CD8-positive, alpha-beta memory T cell (primary cell): ENCODE measurements at regions not wholly inside any gene's neighbourhood (a gene's known extent, or its start where the extent isn't known, plus 50 kb on each side); places are given as distances from the start of the nearest gene placed in this dataset.
"Not testable (repeated sequence)": the region's sequence is repeated elsewhere in the genome, so short reads cannot be mapped to it uniquely, and the experiment has no call there.

ENCODE experiments used
- CTCF ChIA-PET: fragments of 350-600 bp; sonication (Branson Sonifier 250); formaldehyde crosslinking; loops from one replicate; lab custom pipeline; 2021; ENCODE audit warnings: antibody characterized with exemption; lab: Charles Lee
- POLR2A ChIA-PET: fragments of 350-600 bp; sonication (Branson Sonifier 250); formaldehyde crosslinking; loops from one replicate; lab custom pipeline; 2021; ENCODE audit warnings: antibody characterized with exemption; lab: Charles Lee
- DNase-seq, 5 donors: peaks; one replicate each; pipeline versions ENCODE4 v3.0.0 to v3.0.0-alpha.2; 2020 to 2022; ENCODE audit warnings: mixed read lengths in 1 of 5
- H3K27ac ChIP-seq: one replicate; pipeline ENCODE4 v1.7.0; 2013; ENCODE audit warnings: low read depth, mild to moderate bottlenecking, low read length, moderate library complexity
- H3K27me3 ChIP-seq: 2 replicates; pipeline ENCODE4 v1.7.0; 2013; ENCODE audit warnings: low read length, mild to moderate bottlenecking; ENCODE audit not compliant: insufficient read depth, poor library complexity, severe bottlenecking
- H3K36me3 ChIP-seq: 2 replicates; pipeline ENCODE4 v1.7.0; 2013; ENCODE audit warnings: mild to moderate bottlenecking, low read length, moderate library complexity; ENCODE audit not compliant: insufficient read depth
- H3K4me1 ChIP-seq: 2 replicates; pipeline ENCODE4 v1.7.0; 2013; ENCODE audit warnings: mild to moderate bottlenecking, low read length, moderate library complexity; ENCODE audit not compliant: insufficient read depth
- H3K4me3 ChIP-seq: 2 replicates; pipeline ENCODE4 v1.7.0; 2013; ENCODE audit warnings: mild to moderate bottlenecking, low read length
- H3K9me3 ChIP-seq: 2 replicates; pipeline ENCODE4 v1.7.0; 2013; ENCODE audit warnings: mild to moderate bottlenecking, low read length
- H3K27ac Mint-ChIP-seq, 8 donors: one replicate each; pipeline ENCODE4 v1.8.0; 2020 to 2021; ENCODE audit warnings: mixed read lengths in 8 of 8, mild to moderate bottlenecking in 6 of 8, inconsistent platforms in 3 of 8, moderate library complexity in 3 of 8
- H3K27me3 Mint-ChIP-seq, 2 donors: one replicate each; pipeline ENCODE4 v1.8.0; 2020 to 2021; ENCODE audit warnings: mixed read lengths in 2 of 2, mild to moderate bottlenecking in 1 of 2, moderate library complexity in 1 of 2
- H3K36me3 Mint-ChIP-seq, 3 donors: one replicate each; pipeline ENCODE4 v1.8.0; 2020 to 2021; ENCODE audit warnings: mixed read lengths in 3 of 3, inconsistent platforms in 1 of 3, mild to moderate bottlenecking in 1 of 3
- H3K4me1 Mint-ChIP-seq, 3 donors: one replicate each; pipeline ENCODE4 v1.8.0; 2020 to 2021; ENCODE audit warnings: mixed read lengths in 3 of 3, inconsistent platforms in 1 of 3, mild to moderate bottlenecking in 1 of 3
- H3K4me3 Mint-ChIP-seq, 7 donors: one replicate each; pipeline ENCODE4 v1.8.0; 2020 to 2021; ENCODE audit warnings: mixed read lengths in 7 of 7, mild to moderate bottlenecking in 6 of 7, moderate library complexity in 4 of 7, inconsistent platforms in 2 of 7
- H3K9me3 Mint-ChIP-seq, 5 donors: one replicate each; pipeline ENCODE4 v1.8.0; 2020 to 2022; ENCODE audit warnings: mixed read lengths in 5 of 5, mild to moderate bottlenecking in 3 of 5, moderate library complexity in 2 of 5, inconsistent platforms in 1 of 5

GRCh38 chr12:131628766-131629448 lies 82.0 kb upstream of the SFSWAP start:
- Mint-ChIP-seq H3K36me3 (no peaks in the 10 kb centered on the region), H3K4me3 (peak overlapping the region in 2 of 7 donors; percentile 31 to 76), H3K4me1 (peaks cover 16 to 32% (median 30%) of the 10 kb centered on the region in 3 donors), H3K27me3 (peaks cover 0 to 7% of the 10 kb centered on the region in 2 donors), H3K9me3 (peaks cover 7 to 14% (median 9%) of the 10 kb centered on the region in 5 donors), H3K27ac (peak overlapping the region in 2 of 8 donors; percentile 17 to 90)
- Histone ChIP-seq H3K36me3 (no peaks in the 10 kb centered on the region), H3K27ac (no peak overlapping the region), H3K9me3 (peaks cover 3% of the 10 kb centered on the region), H3K4me3 (no peak overlapping the region), H3K27me3 (no peaks in the 10 kb centered on the region), H3K4me1 (peaks cover 8% of the 10 kb centered on the region)
- ChIA-PET CTCF (no interaction called here), POLR2A (no interaction called here)
- no peak for DNase-seq

DNA sequence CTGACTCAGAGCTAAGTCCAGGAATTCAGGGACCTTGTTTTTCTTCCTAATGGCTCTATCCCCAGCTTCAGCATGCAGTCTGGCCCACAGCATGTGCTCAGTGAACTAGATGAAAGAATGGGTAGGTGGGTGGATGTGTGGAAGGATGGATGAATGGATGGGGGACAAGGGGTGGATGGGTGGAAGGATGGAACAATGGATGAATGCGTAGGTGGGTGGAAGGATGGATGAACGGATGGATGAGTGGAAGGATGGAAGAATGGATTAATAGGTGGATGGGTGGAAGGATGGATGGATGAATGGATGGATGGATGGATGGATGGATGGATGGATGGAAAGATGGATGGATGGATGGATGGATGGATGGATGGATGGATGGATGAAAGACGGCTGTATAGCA lies 79.7 kb upstream of the SFSWAP start:
- no peaks in the 10 kb centered on the region for H3K36me3 ChIP-seq
- DNase-seq = no peak
- Mint-ChIP-seq H3K27ac (peak overlapping the region in 1 of 8 donors; percentile 85), H3K36me3 (no peaks in the 10 kb centered on the region), H3K4me3 (no peak overlapping the region), H3K27me3 (peaks cover 10 to 18% of the 10 kb centered on the region in 2 donors), H3K9me3 (peaks cover 4 to 9% (median 5%) of the 10 kb centered on the region in 5 donors), H3K4me1 (peaks cover 11 to 23% (median 19%) of the 10 kb centered on the region in 3 donors)
- peaks cover 3% of the 10 kb centered on the region for H3K9me3 ChIP-seq
- no peaks in the 10 kb centered on the region for H3K27me3 ChIP-seq
- no peaks in the 10 kb centered on the region for H3K4me1 ChIP-seq
- H3K27ac ChIP-seq = no peak overlapping the region
- no peak overlapping the region for H3K4me3 ChIP-seq
- ChIA-PET CTCF (no interaction called here), POLR2A (no interaction called here)

DNA sequence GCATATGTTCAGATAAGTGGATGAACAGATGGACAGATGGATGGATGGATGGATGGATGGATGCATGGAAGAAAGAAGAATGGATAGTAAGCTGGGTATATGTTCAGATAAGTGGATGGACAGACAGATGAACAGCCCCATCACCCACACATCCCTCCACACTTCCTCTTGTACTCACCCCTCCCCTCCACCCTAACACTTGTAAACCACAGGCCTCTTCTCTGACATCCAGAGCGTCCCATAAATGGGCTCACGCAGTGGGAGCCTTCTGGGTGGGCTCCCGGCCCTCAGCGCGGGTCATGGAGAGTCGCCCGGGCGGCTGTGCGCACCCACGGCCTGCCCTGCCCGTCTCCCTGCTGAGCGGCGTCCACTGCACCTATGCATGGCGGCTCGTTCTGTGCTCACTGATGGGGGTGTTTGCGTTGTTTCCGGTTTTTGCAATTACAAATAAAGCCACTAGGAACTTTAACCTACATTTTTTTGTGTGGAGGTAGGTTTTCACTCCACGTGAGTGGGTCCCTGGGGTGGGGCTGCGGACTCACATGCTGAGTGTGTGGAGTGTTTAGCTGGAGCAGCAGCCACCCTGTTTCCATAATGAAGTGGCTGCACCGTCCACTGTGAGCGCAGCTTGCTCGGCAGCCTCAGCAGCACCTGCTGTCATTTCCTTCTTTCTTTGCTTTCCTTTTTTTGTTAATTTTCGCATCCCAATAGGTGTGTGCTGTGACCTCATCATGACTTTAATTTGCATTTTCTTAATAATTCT lies 78.8 kb upstream of the SFSWAP start:
- Mint-ChIP-seq H3K4me1 (peaks cover 9 to 21% (median 18%) of the 10 kb centered on the region in 3 donors), H3K27ac (peak overlapping the region in 1 of 8 donors; percentile 58), H3K4me3 (peak overlapping the region in 4 of 7 donors; percentile 9 to 82 (median 40)), H3K27me3 (peaks cover 11 to 21% of the 10 kb centered on the region in 2 donors)
- H3K36me3 Mint-ChIP-seq, H3K4me3 ChIP-seq, POLR2A ChIA-PET, CTCF ChIA-PET, H3K36me3 ChIP-seq, H3K9me3 Mint-ChIP-seq, H3K4me1 ChIP-seq, H3K27ac ChIP-seq, DNase-seq, H3K27me3 ChIP-seq, H3K9me3 ChIP-seq: not testable (repeated sequence)

DNA sequence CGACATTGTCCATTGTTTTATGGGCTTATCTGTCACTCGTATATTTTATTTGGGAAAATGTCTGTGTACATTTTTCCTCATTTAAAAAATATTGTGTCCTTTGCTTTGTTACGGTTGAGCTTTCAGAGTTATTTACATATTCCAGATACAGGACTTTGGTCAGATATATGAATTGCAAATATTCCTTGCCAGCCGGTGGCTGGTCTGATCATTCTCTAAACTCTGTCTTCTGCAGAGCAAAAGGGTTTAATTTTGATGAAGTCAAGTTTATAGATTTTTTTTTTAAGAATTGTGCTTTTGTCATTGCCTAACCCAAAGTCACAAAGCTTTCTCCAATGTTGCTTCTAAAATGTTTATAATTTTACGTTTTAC lies 78.3 kb upstream of the SFSWAP start:
- H3K27ac Mint-ChIP-seq = peak overlapping the region in 1 of 8 donors; percentile 58
- POLR2A ChIA-PET, H3K36me3 ChIP-seq, H3K4me3 ChIP-seq, H3K9me3 ChIP-seq, H3K27me3 ChIP-seq, H3K4me1 ChIP-seq, H3K36me3 Mint-ChIP-seq, CTCF ChIA-PET, DNase-seq, H3K9me3 Mint-ChIP-seq, H3K27ac ChIP-seq: not testable (repeated sequence)
- peaks cover 9 to 20% (median 17%) of the 10 kb centered on the region in 3 donors for H3K4me1 Mint-ChIP-seq
- H3K27me3 Mint-ChIP-seq = peaks cover 11 to 21% of the 10 kb centered on the region in 2 donors
- H3K4me3 Mint-ChIP-seq = peak overlapping the region in 1 of 7 donors; percentile 44

GRCh38 chr12:131633610-131634009 lies 77.3 kb upstream of the SFSWAP start:
- H3K4me1 Mint-ChIP-seq = peaks cover 5 to 15% (median 13%) of the 10 kb centered on the region in 3 donors
- H3K4me3 Mint-ChIP-seq = not testable (repeated sequence)

DNA sequence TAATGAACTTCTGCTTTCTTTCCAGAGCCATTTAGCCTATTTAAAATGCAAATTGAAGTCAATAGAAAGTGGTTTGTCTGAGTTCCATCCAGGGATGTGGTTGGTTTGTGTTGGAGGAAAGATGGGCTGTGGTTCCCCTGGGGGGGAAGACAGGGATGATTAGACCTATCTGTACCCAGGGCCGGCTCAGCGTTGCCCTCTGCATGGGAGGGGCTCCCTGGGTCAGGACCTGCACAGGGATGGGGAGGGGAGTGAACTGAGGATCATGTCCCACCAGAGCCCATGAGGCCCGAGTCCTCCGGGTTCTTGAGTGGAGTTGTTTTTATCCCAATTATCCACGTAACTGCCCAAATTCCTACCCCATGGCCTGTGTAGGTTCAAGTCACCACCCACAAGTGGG lies 76.9 kb upstream of the SFSWAP start:
- no peak for DNase-seq
- Histone ChIP-seq H3K27me3 (no peaks in the 10 kb centered on the region), H3K4me3 (no peak overlapping the region), H3K27ac (no peak overlapping the region), H3K36me3 (no peaks in the 10 kb centered on the region), H3K4me1 (no peaks in the 10 kb centered on the region), H3K9me3 (no peaks in the 10 kb centered on the region)
- ChIA-PET CTCF (no interaction called here), POLR2A (no interaction called here)
- no peak overlapping the region for H3K27ac Mint-ChIP-seq
- peaks cover 11 to 25% of the 10 kb centered on the region in 2 donors for H3K27me3 Mint-ChIP-seq
- peaks cover 5 to 15% (median 13%) of the 10 kb centered on the region in 3 donors for H3K4me1 Mint-ChIP-seq
- no peaks in the 10 kb centered on the region for H3K36me3 Mint-ChIP-seq
- H3K4me3 Mint-ChIP-seq = no peak overlapping the region
- peaks cover 0 to 3% (median 0%) of the 10 kb centered on the region in 5 donors for H3K9me3 Mint-ChIP-seq

More at GRCh38 chr12:131633610-131634009, 77.3 kb upstream of the SFSWAP start:
- H3K27ac ChIP-seq, H3K9me3 ChIP-seq, H3K27me3 ChIP-seq, H3K4me1 ChIP-seq, CTCF ChIA-PET, H3K9me3 Mint-ChIP-seq, H3K27ac Mint-ChIP-seq, H3K36me3 ChIP-seq, H3K4me3 ChIP-seq, POLR2A ChIA-PET, H3K36me3 Mint-ChIP-seq, DNase-seq: not testable (repeated sequence)
- H3K27me3 Mint-ChIP-seq = peaks cover 11 to 25% of the 10 kb centered on the region in 2 donors

DNA sequence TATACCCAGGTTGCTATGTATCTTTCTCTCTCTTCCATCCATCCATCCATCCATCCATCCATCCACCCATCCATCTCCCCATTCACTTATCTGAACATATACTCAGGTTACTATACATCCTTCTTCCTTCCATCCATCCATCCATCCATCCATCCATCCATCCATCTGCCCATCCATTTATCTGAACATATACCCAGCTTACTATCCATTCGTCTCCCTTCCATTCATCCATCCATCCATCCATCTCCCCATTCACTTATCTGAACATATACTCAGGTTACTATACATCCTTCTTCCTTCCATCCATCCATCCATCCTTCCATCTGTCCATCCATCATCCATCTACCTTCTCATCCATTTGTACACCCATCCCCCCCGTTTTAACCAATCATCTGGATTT lies 75.9 kb upstream of the SFSWAP start:
- CTCF ChIA-PET, H3K9me3 Mint-ChIP-seq, H3K4me3 ChIP-seq, H3K9me3 ChIP-seq, H3K27me3 ChIP-seq, H3K27ac ChIP-seq, H3K4me3 Mint-ChIP-seq, DNase-seq, H3K4me1 ChIP-seq, H3K36me3 ChIP-seq, POLR2A ChIA-PET, H3K36me3 Mint-ChIP-seq: not testable (repeated sequence)
- peaks cover 2 to 15% (median 9%) of the 10 kb centered on the region in 3 donors for H3K4me1 Mint-ChIP-seq
- peak overlapping the region in 1 of 8 donors; percentile 48 for H3K27ac Mint-ChIP-seq
- peaks cover 11 to 28% of the 10 kb centered on the region in 2 donors for H3K27me3 Mint-ChIP-seq

DNA sequence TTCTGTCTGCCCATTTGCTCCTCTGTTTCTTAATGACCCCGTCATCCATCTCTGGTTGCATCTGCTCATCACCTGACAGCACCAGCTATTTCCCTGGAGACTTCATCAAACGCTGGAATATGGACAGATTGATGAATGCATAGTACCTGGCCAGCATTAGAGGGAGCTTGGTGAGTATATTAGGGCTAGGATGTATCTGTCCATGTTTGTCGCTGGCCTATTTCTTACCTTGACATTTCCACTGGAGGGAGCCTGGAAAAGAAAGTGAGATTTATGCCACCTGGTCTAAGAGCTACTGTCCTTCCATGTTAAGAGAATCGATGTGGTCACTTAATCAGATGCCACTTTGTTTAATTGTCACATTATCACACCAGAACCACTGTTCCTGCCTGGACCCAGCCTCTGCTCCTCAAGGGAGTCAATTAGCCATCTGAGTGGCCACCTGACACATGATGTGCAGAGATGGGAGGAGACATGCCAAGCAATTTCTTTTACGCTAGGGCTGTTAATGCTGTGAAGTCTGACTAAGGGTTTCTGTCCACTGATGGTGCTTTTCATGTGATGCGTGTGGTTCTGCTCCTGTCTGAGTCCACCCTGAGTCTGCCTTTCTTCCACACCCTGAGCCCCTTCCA lies 75.3 kb upstream of the SFSWAP start:
- Mint-ChIP-seq H3K4me1 (peaks cover 2 to 15% (median 4%) of the 10 kb centered on the region in 3 donors), H3K27me3 (peaks cover 11 to 34% of the 10 kb centered on the region in 2 donors), H3K9me3 (no peaks in the 10 kb centered on the region), H3K36me3 (no peaks in the 10 kb centered on the region), H3K4me3 (no peak overlapping the region), H3K27ac (no peak overlapping the region)
- no peaks in the 10 kb centered on the region for H3K36me3 ChIP-seq
- ChIA-PET CTCF (no interaction called here), POLR2A (no interaction called here)
- no peak overlapping the region for H3K27ac ChIP-seq
- no peaks in the 10 kb centered on the region for H3K9me3 ChIP-seq
- no peak overlapping the region for H3K4me3 ChIP-seq
- H3K27me3 ChIP-seq = no peaks in the 10 kb centered on the region
- no peaks in the 10 kb centered on the region for H3K4me1 ChIP-seq
- no peak for DNase-seq
